VCaP (cell line): ENCODE measurements at regions not wholly inside any gene's neighbourhood (a gene's known extent, or its start where the extent isn't known, plus 50 kb on each side); places are given as distances from the start of the nearest gene placed in this dataset.

Source experiments
- H3K27ac ChIP-seq: fragments of 450-650 bp; 2 replicates; pipeline ENCODE4 v1.5.1; 2017
- CTCF ChIP-seq: fragments of 450-650 bp; conservative IDR thresholded peaks from 2 replicates; pipeline ENCODE4 v1.5.1; 2017; ENCODE audit warnings: mild to moderate bottlenecking, moderate library complexity

GRCh38 chr18:47519706-47520105 is 268.2 kb upstream of the SKOR2 start:
- H3K27ac ChIP-seq, result no peak overlapping the region; the same call in 1 of the 2 replicates
- TF ChIP-seq CTCF, result no peak

- TF ChIP-seq CTCF, result no peak
- H3K27ac ChIP-seq, result no peak overlapping the region; the same call in 1 of the 2 replicates
Measured at GRCh38 chr18:47519277-47519676, 267.8 kb upstream of the SKOR2 start.

- H3K27ac ChIP-seq, result no peak overlapping the region
- no peak for TF ChIP-seq CTCF
Measured at GRCh38 chr18:47513614-47514013, 262.2 kb upstream of the SKOR2 start.

- no peak overlapping the region for H3K27ac ChIP-seq
- TF ChIP-seq CTCF, result no peak
Measured at GRCh38 chr18:47512726-47513435, 261.4 kb upstream of the SKOR2 start.

GRCh38 chr18:47512056-47512455 is 260.6 kb upstream of the SKOR2 start:
- H3K27ac ChIP-seq, result no peak overlapping the region
- TF ChIP-seq CTCF, result no peak

GRCh38 chr18:47510831-47511230 is 259.4 kb upstream of the SKOR2 start:
- no peak for TF ChIP-seq CTCF
- H3K27ac ChIP-seq, result no peak overlapping the region

- no peak overlapping the region for H3K27ac ChIP-seq
Measured at GRCh38 chr18:47507651-47508050, 256.2 kb upstream of the SKOR2 start.

More at GRCh38 chr18:47507651-47508050, 256.2 kb upstream of the SKOR2 start:
- no peak for TF ChIP-seq CTCF
